GM12872 (cell line): ENCODE measurements at regions not wholly inside any gene's neighbourhood (a gene's known extent, or its start where the extent isn't known, plus 50 kb on each side); places are given as distances from the start of the nearest gene placed in this dataset.

Experiments used
- TF ChIP-seq, protein P1 (sequence below): IDR thresholded peaks from 3 replicates; pipeline ENCODE4 v1.5.1; 2011; ENCODE audit warnings: low read depth, mild to moderate bottlenecking, low read length, moderate library complexity; ENCODE audit not compliant: insufficient read depth

GRCh38 chr18:4755848-4756247 lies 300.7 kb upstream of the DLGAP1 start:
- TF ChIP-seq, protein P1, sequence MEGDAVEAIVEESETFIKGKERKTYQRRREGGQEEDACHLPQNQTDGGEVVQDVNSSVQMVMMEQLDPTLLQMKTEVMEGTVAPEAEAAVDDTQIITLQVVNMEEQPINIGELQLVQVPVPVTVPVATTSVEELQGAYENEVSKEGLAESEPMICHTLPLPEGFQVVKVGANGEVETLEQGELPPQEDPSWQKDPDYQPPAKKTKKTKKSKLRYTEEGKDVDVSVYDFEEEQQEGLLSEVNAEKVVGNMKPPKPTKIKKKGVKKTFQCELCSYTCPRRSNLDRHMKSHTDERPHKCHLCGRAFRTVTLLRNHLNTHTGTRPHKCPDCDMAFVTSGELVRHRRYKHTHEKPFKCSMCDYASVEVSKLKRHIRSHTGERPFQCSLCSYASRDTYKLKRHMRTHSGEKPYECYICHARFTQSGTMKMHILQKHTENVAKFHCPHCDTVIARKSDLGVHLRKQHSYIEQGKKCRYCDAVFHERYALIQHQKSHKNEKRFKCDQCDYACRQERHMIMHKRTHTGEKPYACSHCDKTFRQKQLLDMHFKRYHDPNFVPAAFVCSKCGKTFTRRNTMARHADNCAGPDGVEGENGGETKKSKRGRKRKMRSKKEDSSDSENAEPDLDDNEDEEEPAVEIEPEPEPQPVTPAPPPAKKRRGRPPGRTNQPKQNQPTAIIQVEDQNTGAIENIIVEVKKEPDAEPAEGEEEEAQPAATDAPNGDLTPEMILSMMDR: no peak

GRCh38 chr18:4751523-4751922 lies 296.4 kb upstream of the DLGAP1 start:
- TF ChIP-seq, protein P1: no peak

DNA sequence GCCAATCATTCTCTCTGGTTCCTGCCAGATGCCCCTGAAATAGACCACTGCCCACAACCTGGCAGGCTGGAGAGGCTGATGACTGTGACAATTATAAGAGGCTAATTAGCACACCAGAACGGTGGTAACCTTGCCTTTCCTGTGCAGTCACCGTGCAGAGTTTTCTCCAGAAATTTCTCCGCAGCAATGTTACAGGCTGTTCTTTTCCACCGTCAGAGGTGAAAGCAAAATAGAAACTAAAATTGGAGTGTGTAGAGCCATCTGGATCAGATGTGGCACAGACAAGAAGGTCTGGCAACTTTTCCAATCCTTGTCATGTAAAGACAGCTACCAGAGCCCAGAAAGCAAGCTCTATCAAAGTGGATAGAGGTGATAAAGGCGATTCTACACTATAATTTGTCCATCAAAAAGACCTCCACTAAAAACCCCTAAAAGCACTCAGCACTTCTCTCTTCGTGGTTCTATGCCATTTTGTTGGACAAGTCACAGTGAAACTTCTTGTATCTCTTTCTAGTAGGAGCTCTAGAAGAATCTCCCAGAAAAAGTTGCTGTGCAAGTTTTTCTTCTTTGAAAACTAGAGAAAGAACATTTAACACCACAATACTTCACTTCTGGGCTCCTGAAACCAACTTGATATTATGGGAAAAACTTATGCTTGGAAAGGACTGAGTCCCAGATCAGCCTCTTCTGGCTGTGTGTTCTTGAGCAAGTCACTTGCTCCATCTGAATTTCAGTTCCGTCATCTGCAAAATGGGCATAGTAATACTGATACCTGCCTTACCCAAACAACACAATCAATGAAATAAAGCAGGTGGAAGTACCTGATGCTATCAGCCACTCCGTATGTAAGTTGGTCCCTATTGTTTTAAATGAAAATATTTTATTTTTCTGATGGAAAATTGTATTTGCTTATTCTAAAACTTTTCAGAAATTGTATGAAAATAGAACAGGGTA lies 295.6 kb upstream of the DLGAP1 start:
- TF ChIP-seq, protein P1: no peak

DNA sequence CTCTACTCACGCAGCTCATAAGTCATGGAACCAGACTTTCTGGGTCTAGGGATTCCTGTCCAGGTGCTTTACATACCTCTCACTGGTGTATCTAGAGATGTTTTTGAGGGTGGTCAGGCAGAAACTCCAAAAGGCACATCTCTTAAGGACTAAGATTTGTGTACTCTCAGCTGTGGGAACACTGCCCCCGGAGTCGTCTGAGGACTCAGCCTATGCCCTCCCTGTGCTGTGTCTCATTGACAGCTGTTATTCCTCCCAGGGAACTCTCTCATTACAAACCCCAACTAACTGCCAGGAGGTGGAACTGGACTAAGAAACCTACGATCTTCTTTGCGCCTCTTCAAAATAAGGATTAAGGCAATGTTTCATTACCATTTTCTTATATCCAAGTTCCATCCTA lies 293.9 kb upstream of the DLGAP1 start:
- TF ChIP-seq, protein P1: no peak

GRCh38 chr18:4734903-4735302 lies 279.8 kb upstream of the DLGAP1 start:
- TF ChIP-seq, protein P1: no peak

- TF ChIP-seq, protein P1: no peak
Measured at GRCh38 chr18:4734021-4734420, 278.9 kb upstream of the DLGAP1 start.

GRCh38 chr18:4721545-4721944 lies 266.4 kb upstream of the DLGAP1 start:
- TF ChIP-seq, protein P1: no peak
